ENCODE measurements at regions not wholly inside any gene's neighbourhood (a gene's known extent, or its start where the extent isn't known, plus 50 kb on each side); places are given as distances from the start of the nearest gene placed in this dataset.

DNA sequence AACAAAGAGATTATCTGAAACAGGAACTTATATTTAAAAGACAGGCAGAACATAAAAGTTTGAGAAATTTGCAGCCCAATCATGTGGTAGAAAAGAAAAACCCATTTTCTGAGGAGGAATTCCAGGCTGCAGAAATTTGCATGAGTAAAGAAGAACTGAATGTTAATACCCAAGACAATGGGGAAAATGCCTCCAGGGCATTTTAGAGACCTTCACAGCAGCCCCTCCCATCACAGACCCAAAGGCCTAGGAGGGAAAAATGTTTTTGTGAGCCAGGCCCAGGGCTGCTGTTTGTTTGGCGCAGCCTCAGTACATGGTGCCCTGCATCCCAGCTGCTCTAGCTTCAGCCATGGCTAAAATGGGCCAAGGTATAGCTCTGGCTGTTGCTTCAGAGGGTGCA lies 554.3 kb upstream of the CHRM3 start:
- H3K4me3 Mint-ChIP-seq, result no peak overlapping the region
- ATAC-seq (no peak), DNase-seq (no peak)
- peaks cover 19% of the 10 kb centered on the region for H3K9me3 Mint-ChIP-seq (ENCODE audit: low read depth)
- intact Hi-C loops (cut with DNase I, micrococcal nuclease), result no loop called here
- POLR2A ChIA-PET, result no interaction called here
- H3K27me3 Mint-ChIP-seq, result no peaks in the 10 kb centered on the region
- H3K4me1 Mint-ChIP-seq, result no peaks in the 10 kb centered on the region
- no peak overlapping the region for H3K27ac Mint-ChIP-seq
- no peaks in the 10 kb centered on the region for H3K36me3 Mint-ChIP-seq (ENCODE audit: low read depth)
- CTCF ChIA-PET, result interaction anchor here (0.5 kb wide), 1 partner anchor 510 kb away, joined by 4 read pairs; no protein-coding TSS in a partner anchor

DNA sequence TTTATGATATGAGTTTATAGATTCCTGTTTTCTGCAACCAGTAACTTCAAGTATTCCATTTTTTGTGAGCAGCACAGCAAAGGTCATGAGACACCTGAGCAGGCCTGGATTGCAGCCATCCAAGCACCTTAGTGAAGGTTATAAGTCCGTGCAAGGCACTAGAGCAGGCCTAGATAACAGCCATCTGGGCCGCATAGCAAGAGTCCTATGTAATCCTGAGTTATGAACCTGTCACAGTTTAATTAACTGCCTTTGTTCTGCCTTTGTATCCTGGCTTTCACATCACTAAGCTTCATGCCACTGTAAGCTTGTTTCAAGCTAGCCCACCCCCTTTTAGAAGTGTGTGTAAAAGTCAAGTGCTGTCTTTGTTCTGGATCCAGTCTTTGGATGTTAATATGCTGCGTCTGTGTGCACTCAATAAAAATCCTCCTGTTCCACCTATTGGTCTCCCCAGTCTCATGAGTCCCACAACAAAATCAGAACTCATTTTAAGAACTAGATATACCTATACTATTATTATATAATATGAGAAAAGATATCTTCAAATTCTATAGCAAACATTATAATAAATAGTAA lies 556.2 kb upstream of the CHRM3 start:
- H3K27ac Mint-ChIP-seq, result no peak overlapping the region

GRCh38 chr1:238826891-238827290 lies 559.5 kb upstream of the CHRM3 start:
- intact Hi-C loops (cut with DNase I, micrococcal nuclease), result no loop called here
- no peak overlapping the region for H3K4me3 Mint-ChIP-seq
- ATAC-seq, result no peak
- no peaks in the 10 kb centered on the region for H3K36me3 Mint-ChIP-seq (ENCODE audit: low read depth)
- POLR2A ChIA-PET, result no interaction called here
- no peak overlapping the region for H3K27ac Mint-ChIP-seq
- CTCF ChIA-PET, result no interaction called here
- no peak for DNase-seq
- no peaks in the 10 kb centered on the region for H3K27me3 Mint-ChIP-seq
- H3K4me1 Mint-ChIP-seq, result no peaks in the 10 kb centered on the region
- peaks cover 23% of the 10 kb centered on the region for H3K9me3 Mint-ChIP-seq (ENCODE audit: low read depth)

More for the DNA sequence above, 556.2 kb upstream of the CHRM3 start:
- DNase-seq, result no peak
- Mint-ChIP-seq H3K4me1 (no peaks in the 10 kb centered on the region), H3K27me3 (no peaks in the 10 kb centered on the region), H3K4me3 (no peak overlapping the region), H3K9me3 (ENCODE audit: low read depth) (peaks cover 19% of the 10 kb centered on the region), H3K36me3 (ENCODE audit: low read depth) (no peaks in the 10 kb centered on the region)
- intact Hi-C loops (cut with DNase I, micrococcal nuclease), result no loop called here
- ChIA-PET CTCF (no interaction called here), POLR2A (no interaction called here)
- no peak for ATAC-seq

DNA sequence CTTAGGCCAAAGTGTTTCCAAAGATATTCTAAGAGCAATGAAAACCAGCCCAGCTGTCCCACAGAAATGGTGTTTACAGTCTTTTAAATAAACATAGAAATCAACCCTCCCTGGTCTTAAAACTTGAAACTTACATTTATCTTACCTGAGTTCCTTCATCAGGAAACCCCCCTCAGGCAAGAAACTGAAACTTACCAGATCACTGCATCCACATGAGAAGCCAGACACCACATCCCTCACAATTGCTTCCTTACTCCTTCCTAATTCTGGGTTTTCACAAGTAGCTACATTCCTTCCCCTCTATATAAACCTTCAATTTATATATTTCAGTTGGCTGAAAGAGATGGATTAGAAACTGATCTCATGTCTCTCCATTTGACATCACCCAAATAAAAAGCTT lies 563.0 kb upstream of the CHRM3 start:
- Mint-ChIP-seq H3K36me3 (ENCODE audit: low read depth) (no peaks in the 10 kb centered on the region), H3K4me1 (no peaks in the 10 kb centered on the region), H3K9me3 (ENCODE audit: low read depth) (peaks cover 11% of the 10 kb centered on the region), H3K27me3 (no peaks in the 10 kb centered on the region), H3K27ac (no peak overlapping the region), H3K4me3 (no peak overlapping the region)
- intact Hi-C loops (cut with DNase I, micrococcal nuclease), result no loop called here
- DNase-seq (no peak), ATAC-seq (no peak)
- ChIA-PET POLR2A (no interaction called here), CTCF (no interaction called here)

DNA sequence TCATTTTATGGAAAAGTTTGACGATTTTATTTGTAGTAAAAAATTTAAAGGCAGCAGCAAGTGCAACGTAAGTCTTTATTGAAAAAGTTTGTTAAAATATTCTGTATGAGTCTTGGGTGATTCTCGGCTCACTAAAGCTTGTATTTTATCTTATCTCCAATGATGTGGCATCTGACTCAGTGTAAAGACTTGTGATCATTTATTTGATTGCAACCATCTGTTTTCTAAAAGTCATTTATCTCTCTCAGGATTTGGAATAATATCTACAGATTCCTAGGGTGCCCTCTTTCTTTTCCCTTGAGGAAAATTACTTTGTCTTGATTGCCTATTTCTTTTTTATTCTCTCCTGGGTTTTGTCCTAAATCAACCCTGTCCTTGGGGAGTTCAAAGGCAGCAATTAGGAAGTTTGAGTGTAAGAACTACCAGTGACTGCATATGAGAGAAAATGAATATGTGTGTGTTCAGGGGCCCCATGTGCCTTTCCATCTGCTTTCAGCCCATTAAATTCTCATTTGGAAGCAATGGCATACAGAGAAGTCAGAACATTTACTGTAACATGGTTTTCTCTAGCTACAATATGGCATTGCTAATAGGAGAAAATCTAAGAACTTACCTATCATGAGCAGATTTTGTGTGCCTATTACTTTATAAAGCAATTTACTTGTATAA lies 575.0 kb upstream of the CHRM3 start:
- H3K27ac Mint-ChIP-seq, result no peak overlapping the region
- no peaks in the 10 kb centered on the region for H3K36me3 Mint-ChIP-seq (ENCODE audit: low read depth)
- intact Hi-C loops (cut with DNase I, micrococcal nuclease), result no loop called here
- DNase-seq (no peak), ATAC-seq (no peak)
- ChIA-PET POLR2A (no interaction called here), CTCF (no interaction called here)
- H3K27me3 Mint-ChIP-seq, result no peaks in the 10 kb centered on the region
- peaks cover 5% of the 10 kb centered on the region for H3K9me3 Mint-ChIP-seq (ENCODE audit: low read depth)
- H3K4me3 Mint-ChIP-seq, result no peak overlapping the region
- H3K4me1 Mint-ChIP-seq, result no peaks in the 10 kb centered on the region

GRCh38 chr1:238790882-238791281 lies 595.5 kb upstream of the CHRM3 start:
- intact Hi-C loops (cut with DNase I, micrococcal nuclease), result no loop called here

DNA sequence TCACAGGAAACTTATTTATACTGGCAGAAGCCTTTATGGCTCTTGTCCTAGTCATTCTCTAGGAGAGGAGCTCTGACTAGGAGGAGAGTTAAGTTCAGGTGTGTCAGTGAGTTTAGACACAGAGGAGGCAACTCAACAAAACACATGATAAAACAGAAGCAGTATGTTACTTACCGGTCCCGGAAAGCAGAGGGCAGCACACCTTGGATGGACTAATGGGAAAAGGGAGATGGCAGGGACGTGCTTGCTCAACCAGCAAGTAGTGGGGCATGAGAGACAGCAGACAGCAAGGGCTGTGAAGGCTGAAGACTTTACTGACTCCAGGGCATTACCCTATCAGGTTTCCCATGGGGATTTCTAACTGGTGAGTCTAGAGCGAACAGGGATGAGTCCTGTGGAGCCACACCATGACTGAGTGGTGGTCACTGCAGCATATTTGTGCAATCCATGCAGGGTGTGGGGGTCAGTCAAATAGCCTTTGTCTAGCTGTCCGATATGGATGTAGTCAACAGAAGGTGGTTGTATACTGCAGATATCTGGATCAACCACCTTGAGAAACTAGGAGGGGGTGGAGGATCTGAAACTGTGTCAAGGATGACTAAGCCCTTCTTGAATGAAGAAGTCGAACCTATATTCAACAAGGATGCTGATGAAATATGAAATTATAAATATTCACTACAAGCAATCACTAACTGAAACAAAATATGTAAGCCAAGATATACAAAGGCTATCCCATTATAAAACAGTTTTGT lies 596.3 kb upstream of the CHRM3 start:
- ChIA-PET CTCF (no interaction called here), POLR2A (no interaction called here)
- H3K4me3 Mint-ChIP-seq, result no peak overlapping the region
- intact Hi-C loops (cut with DNase I, micrococcal nuclease), result no loop called here
- no peaks in the 10 kb centered on the region for H3K4me1 Mint-ChIP-seq
- H3K9me3 Mint-ChIP-seq (ENCODE audit: low read depth), result peaks cover 8% of the 10 kb centered on the region
- ATAC-seq (no peak), DNase-seq (no peak)
- no peaks in the 10 kb centered on the region for H3K36me3 Mint-ChIP-seq (ENCODE audit: low read depth)
- H3K27me3 Mint-ChIP-seq, result no peaks in the 10 kb centered on the region
- H3K27ac Mint-ChIP-seq, result no peak overlapping the region

More at GRCh38 chr1:238790882-238791281, 595.5 kb upstream of the CHRM3 start:
- Mint-ChIP-seq H3K4me3 (no peak overlapping the region), H3K4me1 (no peaks in the 10 kb centered on the region), H3K27ac (no peak overlapping the region), H3K36me3 (ENCODE audit: low read depth) (no peaks in the 10 kb centered on the region), H3K27me3 (no peaks in the 10 kb centered on the region), H3K9me3 (ENCODE audit: low read depth) (peaks cover 7% of the 10 kb centered on the region)
- no peak for ATAC-seq
- no peak for DNase-seq
- CTCF ChIA-PET, result no interaction called here
- POLR2A ChIA-PET, result no interaction called here

DNA sequence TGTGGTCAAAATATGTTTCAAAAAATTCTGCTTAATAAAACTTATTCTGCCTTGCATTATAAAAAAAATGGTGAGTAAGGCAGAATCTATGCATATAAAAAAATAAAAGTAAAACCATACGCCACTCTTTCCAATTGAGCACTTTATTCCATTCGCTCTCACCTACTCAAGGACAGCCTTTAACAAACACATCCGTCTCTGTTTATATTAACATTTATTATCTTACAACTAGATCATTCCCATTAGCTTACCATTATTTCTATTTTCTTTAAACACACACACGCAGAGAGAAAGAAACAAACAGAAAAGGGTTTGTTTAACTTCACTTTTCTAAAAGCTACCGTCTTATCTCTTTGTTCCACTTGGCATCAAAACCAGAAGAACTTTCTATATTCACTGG lies 598.9 kb upstream of the CHRM3 start:
- Mint-ChIP-seq H3K4me3 (no peak overlapping the region), H3K9me3 (ENCODE audit: low read depth) (peaks cover 4% of the 10 kb centered on the region), H3K27me3 (no peaks in the 10 kb centered on the region), H3K4me1 (no peaks in the 10 kb centered on the region), H3K36me3 (ENCODE audit: low read depth) (no peaks in the 10 kb centered on the region), H3K27ac (no peak overlapping the region)
- no peak for DNase-seq
- POLR2A ChIA-PET, result no interaction called here
- CTCF ChIA-PET, result no interaction called here
- ATAC-seq, result no peak
- intact Hi-C loops (cut with DNase I, micrococcal nuclease), result no loop called here

DNA sequence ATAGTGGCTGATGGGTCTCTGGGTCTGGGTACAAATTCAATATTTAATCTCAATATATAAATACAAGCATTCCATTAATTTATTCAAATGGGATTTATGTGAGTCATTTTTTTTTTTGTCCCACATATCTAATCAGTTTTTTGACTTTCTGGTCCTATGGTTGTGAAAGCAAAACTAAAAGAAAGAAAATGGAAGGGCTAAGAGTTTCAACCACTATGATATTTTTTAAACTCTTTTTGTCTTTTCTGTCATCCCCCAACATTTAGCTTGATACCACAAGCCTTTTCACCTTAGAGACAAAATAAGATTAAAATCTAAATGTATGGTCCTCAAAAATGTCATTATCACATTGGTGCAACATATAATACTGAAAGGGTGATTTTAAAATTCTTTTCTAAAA lies 602.7 kb upstream of the CHRM3 start:
- POLR2A ChIA-PET, result no interaction called here
- CTCF ChIA-PET, result no interaction called here
- no peak overlapping the region for H3K27ac Mint-ChIP-seq
- intact Hi-C loops (cut with DNase I, micrococcal nuclease), result no loop called here
- H3K4me1 Mint-ChIP-seq, result no peaks in the 10 kb centered on the region
- H3K9me3 Mint-ChIP-seq (ENCODE audit: low read depth), result peaks cover 9% of the 10 kb centered on the region
- H3K27me3 Mint-ChIP-seq, result no peaks in the 10 kb centered on the region
- no peaks in the 10 kb centered on the region for H3K36me3 Mint-ChIP-seq (ENCODE audit: low read depth)
- ATAC-seq (no peak), DNase-seq (no peak)
- H3K4me3 Mint-ChIP-seq, result no peak overlapping the region

- no peaks in the 10 kb centered on the region for H3K36me3 Mint-ChIP-seq (ENCODE audit: low read depth)
- intact Hi-C loops (cut with DNase I, micrococcal nuclease), result no loop called here
- no peak overlapping the region for H3K4me3 Mint-ChIP-seq
- H3K27me3 Mint-ChIP-seq, result no peaks in the 10 kb centered on the region
- DNase-seq, result no peak
- CTCF ChIA-PET, result no interaction called here
- peaks cover 5% of the 10 kb centered on the region for H3K9me3 Mint-ChIP-seq (ENCODE audit: low read depth)
- POLR2A ChIA-PET, result no interaction called here
- no peak for ATAC-seq
- H3K27ac Mint-ChIP-seq, result no peak overlapping the region
- H3K4me1 Mint-ChIP-seq, result no peaks in the 10 kb centered on the region
These were observed 606.7 kb upstream of the CHRM3 start for GRCh38 chr1:238779716-238780115.

DNA sequence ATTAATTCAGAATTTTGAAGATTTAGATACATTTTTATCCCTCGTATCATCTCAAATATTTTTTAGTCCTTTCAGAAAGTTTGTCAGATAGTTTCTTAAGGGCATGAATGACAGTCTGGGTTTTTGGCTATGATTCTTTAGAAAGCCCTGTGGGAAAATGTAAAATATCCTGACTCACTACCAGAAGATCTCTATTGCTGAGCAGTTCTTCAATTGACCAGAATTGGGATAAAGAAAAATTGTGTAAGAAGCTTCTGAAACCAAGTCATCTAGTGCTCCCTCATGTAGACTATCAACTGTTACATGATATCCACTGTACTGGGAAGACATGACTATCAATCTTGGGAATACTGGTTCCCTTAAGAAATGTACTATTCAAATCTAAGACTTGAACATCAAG lies 608.3 kb upstream of the CHRM3 start:
- Mint-ChIP-seq H3K36me3 (ENCODE audit: low read depth) (no peaks in the 10 kb centered on the region), H3K27ac (no peak overlapping the region), H3K27me3 (no peaks in the 10 kb centered on the region), H3K4me3 (no peak overlapping the region), H3K9me3 (ENCODE audit: low read depth) (peaks cover 6% of the 10 kb centered on the region), H3K4me1 (no peaks in the 10 kb centered on the region)
- POLR2A ChIA-PET, result no interaction called here
- intact Hi-C loops (cut with DNase I, micrococcal nuclease), result no loop called here
- DNase-seq (no peak), ATAC-seq (no peak)
- CTCF ChIA-PET, result no interaction called here

- ATAC-seq (no peak), DNase-seq (no peak)
- intact Hi-C loops (cut with DNase I, micrococcal nuclease), result no loop called here
- Mint-ChIP-seq H3K9me3 (ENCODE audit: low read depth) (peaks cover 8% of the 10 kb centered on the region), H3K36me3 (ENCODE audit: low read depth) (no peaks in the 10 kb centered on the region), H3K4me3 (no peak overlapping the region), H3K27me3 (no peaks in the 10 kb centered on the region), H3K4me1 (no peaks in the 10 kb centered on the region), H3K27ac (no peak overlapping the region)
- POLR2A ChIA-PET, result no interaction called here
- CTCF ChIA-PET, result no interaction called here
These were observed 608.8 kb upstream of the CHRM3 start for GRCh38 chr1:238777551-238777950.
